Gastroesophageal sphincter (tissue), 4 donors: ENCODE measurements at regions not wholly inside any gene's neighbourhood (a gene's known extent, or its start where the extent isn't known, plus 50 kb on each side); places are given as distances from the start of the nearest gene placed in this dataset.

Experiments
- ATAC-seq: fragments of 150-250 bp; one replicate; pipeline ENCODE4 v1.9.1; 2016; ENCODE audit warnings: mild to moderate bottlenecking, moderate library complexity
- H3K27ac ChIP-seq, 4 donors: fragments of 200-600 bp; sonication (generic) in 3 of 4; 1 replicate in 3 of 4; 2 replicates in 1 of 4; pipeline ENCODE4 v1.5.1; 2016 to 2019
- H3K27me3 ChIP-seq: fragments of 200-600 bp; sonication (generic); one replicate; pipeline ENCODE4 v1.5.1; 2019
- H3K36me3 ChIP-seq, 2 donors: fragments of 200-600 bp; sonication (generic); one replicate each; pipeline ENCODE4 v1.5.1; 2019; ENCODE audit warnings: control low read depth in 1 of 2
- H3K4me1 ChIP-seq, 3 donors: fragments of 200-600 bp; sonication (generic); 1 replicate in 2 of 3; 2 replicates in 1 of 3; pipeline ENCODE4 v1.5.1; 2016 to 2019; ENCODE audit warnings: control low read depth in 2 of 3
- H3K4me3 ChIP-seq, 2 donors: fragments of 200-600 bp; sonication (generic); one replicate each; pipeline ENCODE4 v1.5.1; 2019; ENCODE audit warnings: mild to moderate bottlenecking in 1 of 2, moderate library complexity in 1 of 2
- H3K9me3 ChIP-seq, 3 donors: fragments of 200-600 bp; sonication (generic); one replicate each; pipeline ENCODE4 v1.5.1; 2017 to 2019; ENCODE audit warnings: control low read depth in 2 of 3
- EP300 ChIP-seq: sonication (generic); formaldehyde crosslinking; IDR thresholded peaks from one replicate; pipeline ENCODE4 v1.6.1; 2017; ENCODE audit warnings: antibody characterized with exemption, mild to moderate bottlenecking
- POLR2A ChIP-seq, 2 donors: fragments of 450-650 bp; IDR thresholded peaks; one replicate each; pipeline ENCODE4 v1.6.1; 2017; ENCODE audit warnings: antibody characterized with exemption in 2 of 2, mild to moderate bottlenecking in 2 of 2, moderate library complexity in 1 of 2
- POLR2AphosphoS5 ChIP-seq: sonication (generic); formaldehyde crosslinking; IDR thresholded peaks from one replicate; pipeline ENCODE4 v1.6.1; 2017; ENCODE audit warnings: antibody characterized with exemption
- WGBS, 2 donors: methylation state at CpG; one replicate each; pipeline ENCODE4 v1.1.5; 2018; ENCODE audit warnings: low coverage in 1 of 2; 5-methylcytosine and 5-hydroxymethylcytosine counted together
- TF ChIP-seq, protein P1 (sequence below), 4 experiments: fragments of 200-600 bp in 2 of 4; fragments of 450-650 bp in 2 of 4; sonication (generic) in 1 of 4; IDR thresholded peaks; one replicate each; pipeline ENCODE4 v1.5.1; 2017 to 2019; ENCODE audit warnings: antibody characterized with exemption in 4 of 4, mild to moderate bottlenecking in 2 of 4, moderate library complexity in 2 of 4

DNA sequence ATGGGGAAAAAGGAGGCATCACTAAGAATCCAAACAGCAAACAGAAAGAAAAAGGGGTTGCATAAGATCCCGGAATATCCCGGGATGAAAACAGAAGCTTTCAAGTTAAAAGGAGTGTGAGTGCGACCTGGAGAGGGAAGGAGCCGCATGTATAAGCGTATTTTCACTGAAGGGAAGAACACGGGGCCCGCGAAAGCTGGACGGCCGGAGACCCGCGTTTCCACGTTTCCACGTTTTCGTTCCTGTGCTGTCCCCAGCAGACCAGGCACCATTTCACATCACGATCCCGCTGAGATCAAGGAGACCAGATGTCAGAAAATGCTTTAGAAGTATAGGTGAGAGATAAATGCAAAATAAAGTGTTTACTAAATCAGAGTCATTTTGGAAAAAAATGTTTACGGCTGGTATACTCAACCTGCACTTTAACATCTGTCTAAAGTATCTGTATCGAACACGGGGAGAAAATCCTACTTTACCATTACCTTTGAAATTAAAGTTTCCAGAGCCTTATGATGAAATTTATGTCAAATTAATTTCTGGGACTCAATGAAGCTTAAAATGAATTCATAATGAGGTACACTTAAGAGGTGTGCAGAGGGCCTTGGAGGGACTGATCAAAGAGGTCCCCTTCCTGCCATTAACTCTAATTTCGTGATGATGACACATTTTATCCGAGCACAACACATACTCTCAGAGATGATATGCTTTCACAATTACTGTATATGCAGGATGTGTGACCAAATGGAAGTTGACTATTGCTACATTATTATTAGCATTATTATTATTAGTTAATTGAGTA lies 71.0 kb upstream of the SALL3 start:
- no peak for ATAC-seq
- Histone ChIP-seq H3K36me3 (no peaks in the 10 kb centered on the region), H3K27ac (no peak overlapping the region), H3K4me1 (no peaks in the 10 kb centered on the region), H3K27me3 (peaks cover 43% of the 10 kb centered on the region), H3K9me3 (no peaks in the 10 kb centered on the region), H3K4me3 (no peak overlapping the region)
- TF ChIP-seq, protein P1, sequence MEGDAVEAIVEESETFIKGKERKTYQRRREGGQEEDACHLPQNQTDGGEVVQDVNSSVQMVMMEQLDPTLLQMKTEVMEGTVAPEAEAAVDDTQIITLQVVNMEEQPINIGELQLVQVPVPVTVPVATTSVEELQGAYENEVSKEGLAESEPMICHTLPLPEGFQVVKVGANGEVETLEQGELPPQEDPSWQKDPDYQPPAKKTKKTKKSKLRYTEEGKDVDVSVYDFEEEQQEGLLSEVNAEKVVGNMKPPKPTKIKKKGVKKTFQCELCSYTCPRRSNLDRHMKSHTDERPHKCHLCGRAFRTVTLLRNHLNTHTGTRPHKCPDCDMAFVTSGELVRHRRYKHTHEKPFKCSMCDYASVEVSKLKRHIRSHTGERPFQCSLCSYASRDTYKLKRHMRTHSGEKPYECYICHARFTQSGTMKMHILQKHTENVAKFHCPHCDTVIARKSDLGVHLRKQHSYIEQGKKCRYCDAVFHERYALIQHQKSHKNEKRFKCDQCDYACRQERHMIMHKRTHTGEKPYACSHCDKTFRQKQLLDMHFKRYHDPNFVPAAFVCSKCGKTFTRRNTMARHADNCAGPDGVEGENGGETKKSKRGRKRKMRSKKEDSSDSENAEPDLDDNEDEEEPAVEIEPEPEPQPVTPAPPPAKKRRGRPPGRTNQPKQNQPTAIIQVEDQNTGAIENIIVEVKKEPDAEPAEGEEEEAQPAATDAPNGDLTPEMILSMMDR (IDR thresholded peaks at IDR 0.05) = no peak
- TF ChIP-seq POLR2AphosphoS5 (no peak), EP300 (no peak), POLR2A (IDR thresholded peaks at IDR 0.05) (no peak)
- 82 to 90% methylated on average over 21 to 22 of the region's 22 CpGs for WGBS, 2 donors

DNA sequence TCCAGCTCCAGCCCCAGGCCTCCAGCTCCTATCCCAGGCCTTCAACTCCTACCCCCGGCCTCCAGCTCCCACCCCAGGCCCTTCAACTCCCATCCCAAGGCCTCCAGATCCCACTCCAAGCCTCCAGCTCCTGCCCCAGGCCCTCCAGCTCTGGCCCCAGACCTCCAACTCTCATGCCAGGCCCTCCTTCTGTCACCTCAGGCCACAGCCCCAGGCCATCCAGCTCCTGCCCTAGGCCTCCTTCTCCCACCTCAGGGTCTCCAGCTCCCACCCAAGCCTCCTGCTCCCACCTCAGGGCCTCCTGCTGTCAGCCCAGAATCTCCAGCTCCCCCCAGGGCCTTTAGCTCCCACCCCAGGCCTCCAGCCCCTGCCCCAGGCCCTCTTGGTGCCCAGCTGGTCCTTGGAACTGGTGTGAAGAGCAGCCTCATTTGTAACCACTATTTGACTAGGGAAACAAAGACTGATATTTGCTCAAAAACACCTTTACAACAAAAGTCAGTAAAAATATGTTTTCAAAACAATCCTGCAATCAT lies 67.8 kb upstream of the SALL3 start:
- Histone ChIP-seq H3K27ac (no peak overlapping the region), H3K27me3 (peaks cover 45% of the 10 kb centered on the region), H3K4me3 (no peak overlapping the region), H3K36me3 (no peaks in the 10 kb centered on the region), H3K4me1 (no peaks in the 10 kb centered on the region), H3K9me3 (no peaks in the 10 kb centered on the region)
- TF ChIP-seq, protein P1 (IDR thresholded peaks at IDR 0.05) = no peak
- TF ChIP-seq EP300 (no peak), POLR2A (IDR thresholded peaks at IDR 0.05) (no peak), POLR2AphosphoS5 (no peak)
- 67% methylated on average over 1 of the region's 1 CpG; no CpG with 5 or more reads in 1 of the 2 donors for WGBS, 2 donors
- ATAC-seq = no peak

DNA sequence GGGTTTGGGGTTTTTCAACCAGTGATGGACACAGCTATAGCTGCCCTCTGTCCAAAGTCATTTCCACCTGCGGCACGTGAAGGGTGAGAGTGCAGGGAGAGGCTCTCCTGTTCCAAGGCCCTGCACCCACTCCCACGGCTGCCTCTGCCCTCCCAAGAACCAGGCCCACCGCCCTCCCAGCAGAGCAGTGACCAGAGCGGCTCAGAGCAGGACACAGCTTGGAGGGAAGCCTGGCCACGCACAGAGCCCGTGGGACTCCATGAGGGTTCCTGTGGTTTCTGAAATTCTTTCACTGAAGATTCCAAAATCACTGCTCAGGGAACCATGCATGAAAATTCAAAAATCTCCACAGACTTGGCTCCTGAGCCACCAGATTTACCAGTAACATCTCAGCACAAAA lies 67.3 kb upstream of the SALL3 start:
- no peaks in the 10 kb centered on the region for H3K4me1 ChIP-seq
- peaks cover 45% of the 10 kb centered on the region for H3K27me3 ChIP-seq
- no peak for ATAC-seq
- no peak overlapping the region for H3K4me3 ChIP-seq
- no peaks in the 10 kb centered on the region for H3K9me3 ChIP-seq
- H3K36me3 ChIP-seq = no peaks in the 10 kb centered on the region
- TF ChIP-seq POLR2AphosphoS5 (no peak), POLR2A (IDR thresholded peaks at IDR 0.05) (no peak), EP300 (no peak)
- TF ChIP-seq, protein P1 (IDR thresholded peaks at IDR 0.05) = no peak
- WGBS, 2 donors = 80 to 100% methylated on average over 2 of the region's 7 CpGs
- no peak overlapping the region for H3K27ac ChIP-seq

DNA sequence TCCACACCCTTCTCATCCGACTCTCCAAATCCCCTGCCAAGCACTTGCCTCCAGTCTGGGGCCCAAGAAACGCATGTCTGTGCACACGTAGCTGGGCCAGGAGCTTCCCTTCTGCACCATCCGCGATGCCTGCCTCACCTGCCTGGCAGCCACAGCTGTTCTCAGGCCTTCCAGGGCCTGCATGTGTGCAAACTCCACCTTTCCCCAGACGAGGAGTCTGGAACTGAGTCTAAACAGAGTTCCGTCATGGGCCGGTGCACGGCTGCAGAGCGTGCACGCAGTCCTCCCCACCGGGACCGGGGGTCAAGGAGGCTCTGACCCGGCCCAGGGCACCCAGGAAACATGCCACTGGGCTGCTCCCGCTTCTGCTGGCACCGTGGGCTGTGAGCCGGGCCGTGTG lies 66.8 kb upstream of the SALL3 start:
- no peaks in the 10 kb centered on the region for H3K9me3 ChIP-seq
- WGBS, 2 donors = 60 to 80% methylated on average over 1 to 9 of the region's 18 CpGs
- H3K36me3 ChIP-seq = no peaks in the 10 kb centered on the region
- peaks cover 43% of the 10 kb centered on the region for H3K27me3 ChIP-seq
- no peak overlapping the region for H3K4me3 ChIP-seq
- no peak for TF ChIP-seq EP300
- TF ChIP-seq, protein P1 (IDR thresholded peaks at IDR 0.05) = no peak
- no peak for TF ChIP-seq POLR2A (IDR thresholded peaks at IDR 0.05)
- no peak for TF ChIP-seq POLR2AphosphoS5
- no peak overlapping the region for H3K27ac ChIP-seq
- no peaks in the 10 kb centered on the region for H3K4me1 ChIP-seq
- no peak for ATAC-seq

DNA sequence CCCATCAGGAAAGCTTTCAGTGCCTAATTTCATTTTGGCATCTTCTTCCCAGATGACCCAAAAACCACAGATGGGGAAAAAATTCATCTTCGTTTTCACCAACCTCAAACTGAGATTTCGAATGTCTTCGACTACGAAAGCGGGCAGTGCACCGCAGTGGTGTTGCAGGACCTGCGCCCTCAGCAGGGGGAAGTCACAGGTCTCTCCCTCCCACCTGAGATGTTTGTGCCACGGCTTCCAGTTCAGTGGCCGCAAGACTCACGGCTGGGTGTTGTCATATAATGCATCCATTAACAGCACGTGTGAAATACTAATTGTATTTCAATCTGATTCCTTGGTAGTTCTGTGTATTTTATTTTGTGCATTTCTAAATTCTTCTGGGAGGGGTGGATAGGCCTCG lies 66.2 kb upstream of the SALL3 start:
- Histone ChIP-seq H3K4me3 (no peak overlapping the region), H3K9me3 (no peaks in the 10 kb centered on the region), H3K27ac (no peak overlapping the region), H3K36me3 (no peaks in the 10 kb centered on the region), H3K4me1 (no peaks in the 10 kb centered on the region), H3K27me3 (peaks cover 41% of the 10 kb centered on the region)
- ATAC-seq = no peak
- TF ChIP-seq, protein P1 (IDR thresholded peaks at IDR 0.05) = no peak
- TF ChIP-seq POLR2A (IDR thresholded peaks at IDR 0.05) (no peak), POLR2AphosphoS5 (no peak), EP300 (no peak)
- 77 to 96% methylated on average over 6 to 12 of the region's 12 CpGs for WGBS, 2 donors
